ENCODE measurements at regions not wholly inside any gene's neighbourhood (a gene's known extent, or its start where the extent isn't known, plus 50 kb on each side); places are given as distances from the start of the nearest gene placed in this dataset.

- no peak for DNase-seq (ENCODE audit: extremely low read depth, low read depth)
- no peak for TF ChIP-seq CTCF (IDR thresholded peaks at IDR 0.05; ENCODE audit: low read depth, low read length, missing control alignments)
- H3K4me3 ChIP-seq (replicated peaks; ENCODE audit: low read depth, low read length): no peak overlapping the region
These were observed 197.9 kb upstream of the KLF6 start for GRCh38 chr10:3982746-3983442.

GRCh38 chr10:3981300-3981699, 196.3 kb upstream of the KLF6 start:
- no peak for TF ChIP-seq CTCF (IDR thresholded peaks at IDR 0.05; ENCODE audit: low read depth, low read length, missing control alignments)
- DNase-seq (ENCODE audit: extremely low read depth, low read depth): no peak
- H3K4me3 ChIP-seq (replicated peaks; ENCODE audit: low read depth, low read length): no peak overlapping the region

- H3K4me3 ChIP-seq (replicated peaks; ENCODE audit: low read depth, low read length): no peak overlapping the region
- no peak for DNase-seq (ENCODE audit: extremely low read depth, low read depth)
- no peak for TF ChIP-seq CTCF (IDR thresholded peaks at IDR 0.05; ENCODE audit: low read depth, low read length, missing control alignments)
These were observed 195.7 kb upstream of the KLF6 start for GRCh38 chr10:3980660-3981059.

GRCh38 chr10:3980144-3980543, 195.1 kb upstream of the KLF6 start:
- no peak for TF ChIP-seq CTCF (IDR thresholded peaks at IDR 0.05; ENCODE audit: low read depth, low read length, missing control alignments)
- no peak overlapping the region for H3K4me3 ChIP-seq (replicated peaks; ENCODE audit: low read depth, low read length)
- no peak for DNase-seq (ENCODE audit: extremely low read depth, low read depth)

GRCh38 chr10:3978761-3979160, 193.8 kb upstream of the KLF6 start:
- no peak overlapping the region for H3K4me3 ChIP-seq (replicated peaks; ENCODE audit: low read depth, low read length)
- DNase-seq (ENCODE audit: extremely low read depth, low read depth): no peak
- no peak for TF ChIP-seq CTCF (IDR thresholded peaks at IDR 0.05; ENCODE audit: low read depth, low read length, missing control alignments)

- no peak for DNase-seq (ENCODE audit: extremely low read depth, low read depth)
These were observed 193.2 kb upstream of the KLF6 start for GRCh38 chr10:3978174-3978573.

More at GRCh38 chr10:3978174-3978573, 193.2 kb upstream of the KLF6 start:
- TF ChIP-seq CTCF (IDR thresholded peaks at IDR 0.05; ENCODE audit: low read depth, low read length, missing control alignments): no peak
- H3K4me3 ChIP-seq (replicated peaks; ENCODE audit: low read depth, low read length): no peak overlapping the region
